ENCODE measurements at regions not wholly inside any gene's neighbourhood (a gene's known extent, or its start where the extent isn't known, plus 50 kb on each side); places are given as distances from the start of the nearest gene placed in this dataset.

GRCh38 chr13:65642996-65643395, 1587.1 kb downstream of the PCDH9 start:
- TF ChIP-seq CTCF (IDR thresholded peaks at IDR 0.05; ENCODE audit: low read length) (no peak), EZH2 (optimal IDR thresholded peaks at IDR 0.05; ENCODE audit: low read depth, low read length) (no peak), EZH2phosphoT487 (IDR thresholded peaks at IDR 0.05; ENCODE audit: low read length) (no peak)

All from MM.1S (cell line).